Trophoblast cell (in vitro differentiated cells and primary cell): ENCODE measurements at regions not wholly inside any gene's neighbourhood (a gene's known extent, or its start where the extent isn't known, plus 50 kb on each side); places are given as distances from the start of the nearest gene placed in this dataset.

Experiments used
- DNase-seq, 2 donors: peaks; one replicate each; pipeline ENCODE4 v3.0.0-alpha.2; 2016
- H2AFZ ChIP-seq: 2 replicates; pipeline ENCODE4 v1.6.1; 2013; ENCODE audit warnings: low read length, moderate library complexity, mild to moderate bottlenecking; ENCODE audit not compliant: insufficient read depth, poor library complexity
- H2AK5ac ChIP-seq: 2 replicates; pipeline ENCODE4 v1.6.1; 2013; ENCODE audit warnings: mild to moderate bottlenecking, low read length
- H2BK120ac ChIP-seq: 2 replicates; pipeline ENCODE4 v1.6.1; 2013; ENCODE audit warnings: low read length, mild to moderate bottlenecking, moderate library complexity; ENCODE audit not compliant: insufficient read depth, poor library complexity
- H2BK12ac ChIP-seq: 2 replicates; pipeline ENCODE4 v1.6.1; 2013; ENCODE audit warnings: mild to moderate bottlenecking, low read length, moderate library complexity
- H2BK5ac ChIP-seq: 2 replicates; pipeline ENCODE4 v1.6.1; 2013; ENCODE audit warnings: low read length, low read depth, moderate library complexity, mild to moderate bottlenecking; ENCODE audit not compliant: poor library complexity
- H3K14ac ChIP-seq: 2 replicates; pipeline ENCODE4 v1.6.1; 2013; ENCODE audit warnings: mild to moderate bottlenecking, low read length
- H3K18ac ChIP-seq: 2 replicates; pipeline ENCODE4 v1.6.1; 2013; ENCODE audit warnings: mild to moderate bottlenecking, low read length
- H3K23ac ChIP-seq: 2 replicates; pipeline ENCODE4 v1.6.1; 2013; ENCODE audit warnings: low read length
- H3K27ac ChIP-seq: 2 replicates; pipeline ENCODE4 v1.5.1; 2013; ENCODE audit warnings: low read depth, mild to moderate bottlenecking, inconsistent platforms, low read length, moderate library complexity
- H3K27me3 ChIP-seq: 2 replicates; pipeline ENCODE4 v1.6.1; 2013; ENCODE audit warnings: inconsistent platforms, mild to moderate bottlenecking, low read length, moderate library complexity; ENCODE audit not compliant: insufficient read depth
- H3K36me3 ChIP-seq, 2 experiments: 1 replicate in 1 of 2; 2 replicates in 1 of 2; pipeline ENCODE4 v1.6.1; 2013; ENCODE audit warnings: low read length in 2 of 2, mild to moderate bottlenecking in 2 of 2, moderate library complexity in 1 of 2; ENCODE audit not compliant: insufficient read depth in 2 of 2, control insufficient read depth in 1 of 2
- H3K4ac ChIP-seq: 2 replicates; pipeline ENCODE4 v1.6.1; 2013; ENCODE audit warnings: low read depth, mild to moderate bottlenecking, low read length, moderate library complexity
- H3K4me1 ChIP-seq, 2 experiments: 1 replicate in 1 of 2; 2 replicates in 1 of 2; pipeline ENCODE4 v1.6.1; 2013; ENCODE audit warnings: low read length in 2 of 2, mild to moderate bottlenecking in 2 of 2, moderate library complexity in 1 of 2; ENCODE audit not compliant: insufficient read depth in 2 of 2, control insufficient read depth in 1 of 2
- H3K4me2 ChIP-seq: 2 replicates; pipeline ENCODE4 v1.6.1; 2013; ENCODE audit warnings: inconsistent platforms, mild to moderate bottlenecking, low read length, moderate library complexity
- H3K4me3 ChIP-seq: 2 replicates; pipeline ENCODE4 v1.5.1; 2013; ENCODE audit warnings: mild to moderate bottlenecking, low read depth, low read length, inconsistent platforms
- H3K79me1 ChIP-seq: one replicate; pipeline ENCODE4 v1.6.1; 2013; ENCODE audit warnings: low read length
- H3K79me2 ChIP-seq: 2 replicates; pipeline ENCODE4 v1.6.1; 2013; ENCODE audit warnings: low read length, mild to moderate bottlenecking; ENCODE audit not compliant: control insufficient read depth, insufficient read depth, poor library complexity
- H3K9ac ChIP-seq: 2 replicates; pipeline ENCODE4 v1.6.1; 2013; ENCODE audit warnings: mild to moderate bottlenecking, low read length
- H3K9me3 ChIP-seq: 2 replicates; pipeline ENCODE4 v1.6.1; 2013; ENCODE audit warnings: low read depth, mild to moderate bottlenecking, control low read depth, inconsistent platforms, low read length; ENCODE audit not compliant: insufficient read depth
- H4K12ac ChIP-seq: 2 replicates; pipeline ENCODE4 v1.6.1; 2013; ENCODE audit warnings: low read depth, mild to moderate bottlenecking, low read length, moderate library complexity
- H4K8ac ChIP-seq: 2 replicates; pipeline ENCODE4 v1.6.1; 2013; ENCODE audit warnings: low read depth, mild to moderate bottlenecking, low read length, moderate library complexity
- H4K91ac ChIP-seq: one replicate; pipeline ENCODE4 v1.6.1; 2013; ENCODE audit warnings: low read depth, mild to moderate bottlenecking, low read length, moderate library complexity
- WGBS: extraction: QIAGEN DNeasy Blood & Tissue Kit; methylation state at CpG from one replicate; pipeline ENCODE4 v1.1.7; 2013; ENCODE audit warnings: missing lambda C conversion rate; ENCODE audit not compliant: insufficient read length, insufficient coverage; ENCODE audit errors: extremely low coverage; 5-methylcytosine and 5-hydroxymethylcytosine counted together

DNA sequence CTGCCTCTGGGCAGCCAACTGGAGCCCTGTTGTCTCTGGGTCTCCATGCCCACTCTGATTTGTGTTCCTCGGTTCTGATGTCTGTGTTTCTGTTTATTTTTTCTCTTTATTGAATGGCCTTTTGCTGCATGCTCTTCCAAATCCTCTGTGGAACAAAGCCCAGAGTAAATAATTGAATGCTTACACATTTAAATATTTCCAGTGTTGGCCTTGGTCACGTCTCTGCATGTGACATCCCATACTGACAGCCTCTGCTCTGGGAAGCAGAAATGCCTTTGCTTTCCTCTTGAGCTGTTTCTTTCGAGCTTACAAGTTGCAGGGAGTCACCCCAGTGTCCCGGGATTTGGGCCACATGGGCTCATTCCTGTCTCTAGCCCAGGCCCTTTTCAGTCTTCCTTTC is 267.9 kb downstream of the PTPRU start:
- H4K91ac ChIP-seq = no peak overlapping the region
- no peak overlapping the region for H3K23ac ChIP-seq
- H3K4me3 ChIP-seq = no peak overlapping the region
- H3K9ac ChIP-seq = no peak overlapping the region
- H3K4me2 ChIP-seq = no peak overlapping the region
- no peak overlapping the region for H4K8ac ChIP-seq
- H3K4ac ChIP-seq = no peak overlapping the region
- H3K79me2 ChIP-seq = no peaks in the 10 kb centered on the region
- H2BK12ac ChIP-seq = no peak overlapping the region
- H2AK5ac ChIP-seq = no peak overlapping the region
- H3K27me3 ChIP-seq = no peaks in the 10 kb centered on the region
- H2BK5ac ChIP-seq = no peak overlapping the region
- H3K27ac ChIP-seq = no peak overlapping the region
- H2AFZ ChIP-seq = no peak overlapping the region
- H4K12ac ChIP-seq = no peak overlapping the region
- H3K4me1 ChIP-seq = no peaks in the 10 kb centered on the region
- H3K14ac ChIP-seq = no peak overlapping the region
- no peaks in the 10 kb centered on the region for H3K79me1 ChIP-seq
- no peaks in the 10 kb centered on the region for H3K36me3 ChIP-seq
- H3K18ac ChIP-seq = no peak overlapping the region
- no CpG with 5 or more reads among the region's 4 CpGs for WGBS
- peaks cover 4% of the 10 kb centered on the region for H3K9me3 ChIP-seq
- DNase-seq = no peak
- H2BK120ac ChIP-seq = no peak overlapping the region

DNA sequence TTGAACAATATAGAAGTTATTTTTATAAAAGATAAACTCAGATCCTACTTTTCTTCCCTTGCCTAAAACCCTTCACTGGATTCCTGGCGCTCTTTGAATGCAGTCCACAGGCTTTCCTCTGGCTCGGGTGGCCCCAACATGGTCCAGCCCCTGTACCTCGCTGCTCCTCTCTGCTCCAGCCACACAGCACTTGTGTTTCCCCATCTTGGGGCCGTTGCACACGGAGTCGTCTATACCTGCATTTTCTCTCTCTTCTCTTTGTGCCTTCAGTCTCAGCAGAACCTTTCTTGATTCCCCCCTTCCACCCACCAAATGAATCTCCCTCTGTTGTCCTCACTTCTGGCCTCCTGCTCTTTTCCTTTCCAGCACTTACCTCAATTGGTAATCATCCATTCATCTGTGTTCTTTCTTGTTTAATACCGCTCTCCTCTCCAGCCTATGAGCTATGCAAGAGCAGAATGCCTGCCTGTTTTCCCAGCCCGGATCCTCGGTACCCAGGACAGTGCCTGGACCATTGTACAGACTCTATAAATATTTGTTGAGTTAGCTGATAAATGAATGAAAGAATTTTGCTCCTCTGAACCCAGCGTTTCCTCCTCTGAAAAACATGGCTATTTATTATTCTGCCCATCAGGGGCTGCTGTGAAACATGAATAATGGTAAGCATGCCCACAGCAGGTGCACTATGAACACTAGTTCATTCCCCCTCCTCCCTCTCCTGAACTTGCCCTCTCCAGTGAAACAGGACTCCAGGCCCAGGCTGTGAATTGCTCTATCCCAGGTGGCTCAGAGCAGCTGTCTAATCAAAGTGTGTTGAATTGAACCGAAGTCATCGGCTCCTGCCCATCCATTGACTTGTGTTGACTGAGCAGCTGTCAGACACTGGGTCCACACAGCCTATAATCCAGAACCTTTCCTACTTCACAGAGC is 266.9 kb downstream of the PTPRU start:
- no CpG with 5 or more reads among the region's 12 CpGs for WGBS

DNA sequence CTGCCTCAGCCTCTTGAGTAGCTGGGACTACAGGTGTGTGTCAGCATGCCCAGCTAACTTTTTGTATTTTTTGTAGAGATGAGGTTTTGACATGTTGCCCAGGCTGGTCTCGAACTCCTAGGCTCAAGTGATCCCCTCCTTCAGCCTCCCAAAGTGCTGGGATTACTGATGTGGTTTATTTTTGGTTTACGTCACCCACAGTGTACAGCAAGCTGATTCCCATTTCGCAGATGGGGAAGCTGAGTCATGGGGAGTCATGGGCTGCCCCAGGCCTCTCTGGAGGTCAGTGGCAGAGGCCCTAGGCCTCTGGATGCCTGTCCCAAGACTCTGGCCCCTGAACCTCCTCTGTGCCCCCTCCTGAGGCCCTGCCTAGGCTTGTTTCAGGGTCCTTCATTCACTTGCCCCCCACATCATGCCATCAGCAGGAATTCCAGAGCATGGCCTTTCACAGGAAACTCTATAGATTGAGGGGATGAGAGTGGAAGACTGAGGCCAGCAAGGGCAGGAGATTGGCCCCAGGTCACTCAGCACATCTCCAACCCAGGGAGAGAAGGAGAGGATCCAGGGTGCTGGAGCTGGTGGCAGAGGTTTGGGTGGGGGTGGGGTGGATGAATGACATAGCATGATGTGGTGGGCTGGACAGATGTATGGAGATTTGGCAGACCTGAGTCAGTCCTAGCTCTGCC is 266.0 kb downstream of the PTPRU start:
- no peak overlapping the region for H3K18ac ChIP-seq
- no peak overlapping the region for H4K91ac ChIP-seq
- no peak overlapping the region for H3K23ac ChIP-seq
- no peak overlapping the region for H3K4me3 ChIP-seq
- no peak overlapping the region for H2AFZ ChIP-seq
- H3K9me3 ChIP-seq = peaks cover 4% of the 10 kb centered on the region
- H3K27me3 ChIP-seq = no peaks in the 10 kb centered on the region
- no peaks in the 10 kb centered on the region for H3K79me1 ChIP-seq
- H3K27ac ChIP-seq = no peak overlapping the region
- H2BK12ac ChIP-seq = no peak overlapping the region
- DNase-seq = no peak
- no peaks in the 10 kb centered on the region for H3K79me2 ChIP-seq
- H3K14ac ChIP-seq = no peak overlapping the region
- no peak overlapping the region for H3K9ac ChIP-seq
- H3K4me1 ChIP-seq = no peaks in the 10 kb centered on the region
- H3K36me3 ChIP-seq = no peaks in the 10 kb centered on the region
- no peak overlapping the region for H4K8ac ChIP-seq
- no peak overlapping the region for H3K4me2 ChIP-seq
- H2BK120ac ChIP-seq = no peak overlapping the region
- no peak overlapping the region for H3K4ac ChIP-seq
- H4K12ac ChIP-seq = no peak overlapping the region
- H2BK5ac ChIP-seq = no peak overlapping the region
- H2AK5ac ChIP-seq = no peak overlapping the region
- WGBS = no CpG with 5 or more reads among the region's 3 CpGs

More for the DNA sequence above, 266.9 kb downstream of the PTPRU start:
- Histone ChIP-seq H3K23ac (no peak overlapping the region), H3K9ac (no peak overlapping the region), H2BK12ac (no peak overlapping the region), H3K79me1 (no peaks in the 10 kb centered on the region), H3K9me3 (peaks cover 4% of the 10 kb centered on the region), H2AFZ (no peak overlapping the region), H3K27ac (no peak overlapping the region), H3K4ac (no peak overlapping the region), H4K8ac (no peak overlapping the region), H4K12ac (no peak overlapping the region), H3K36me3 (no peaks in the 10 kb centered on the region), H2BK5ac (no peak overlapping the region), H4K91ac (no peak overlapping the region), H2AK5ac (no peak overlapping the region), H3K4me3 (no peak overlapping the region), H3K14ac (no peak overlapping the region), H3K4me1 (no peaks in the 10 kb centered on the region), H2BK120ac (no peak overlapping the region), H3K4me2 (no peak overlapping the region), H3K18ac (no peak overlapping the region), H3K79me2 (no peaks in the 10 kb centered on the region), H3K27me3 (no peaks in the 10 kb centered on the region)
- no peak for DNase-seq

DNA sequence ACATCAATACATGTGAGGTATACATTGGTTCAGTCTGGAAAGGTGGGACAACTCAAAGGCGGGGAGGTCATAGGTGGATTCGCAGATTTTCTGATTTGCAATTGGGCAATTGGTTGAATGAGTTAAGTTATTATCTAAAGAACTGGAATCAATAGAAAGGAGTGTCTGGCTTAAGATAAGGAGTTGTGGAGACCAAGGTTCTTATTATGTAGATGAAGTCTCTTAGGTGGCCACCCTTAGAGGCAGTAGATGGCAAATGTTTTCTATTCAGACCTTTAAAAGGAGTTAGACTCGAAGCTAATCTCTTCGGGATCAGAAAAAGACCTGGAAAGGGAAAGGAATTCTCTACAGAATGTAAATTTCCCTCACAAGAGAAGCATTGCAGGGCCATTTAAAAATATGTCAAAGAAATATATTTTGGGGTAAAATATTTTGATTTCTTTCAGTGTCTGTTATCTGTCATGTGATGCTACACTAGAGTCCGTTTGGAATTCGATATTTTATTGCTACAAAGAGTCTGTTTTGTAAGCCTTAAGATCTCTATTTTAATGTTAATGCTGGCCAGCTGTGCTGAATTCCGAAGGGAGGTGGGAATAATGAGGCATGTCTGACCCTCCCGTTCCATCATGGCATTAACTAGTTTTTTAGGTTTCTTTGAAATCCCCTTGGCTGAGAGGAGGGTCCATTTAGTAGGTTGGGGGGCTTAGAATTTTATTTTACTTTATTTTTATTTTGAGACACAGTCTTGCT is 265.1 kb downstream of the PTPRU start:
- Histone ChIP-seq H3K27me3 (no peaks in the 10 kb centered on the region), H4K12ac (no peak overlapping the region), H2AFZ (no peak overlapping the region), H3K79me2 (no peaks in the 10 kb centered on the region), H4K91ac (no peak overlapping the region), H3K4me1 (no peaks in the 10 kb centered on the region), H3K79me1 (no peaks in the 10 kb centered on the region), H2BK120ac (no peak overlapping the region), H3K9me3 (peaks cover 4% of the 10 kb centered on the region), H4K8ac (no peak overlapping the region), H2AK5ac (no peak overlapping the region), H2BK5ac (no peak overlapping the region), H3K27ac (no peak overlapping the region), H3K14ac (no peak overlapping the region), H3K18ac (no peak overlapping the region), H3K4ac (no peak overlapping the region), H2BK12ac (no peak overlapping the region), H3K4me2 (no peak overlapping the region), H3K36me3 (no peaks in the 10 kb centered on the region), H3K4me3 (no peak overlapping the region), H3K23ac (no peak overlapping the region), H3K9ac (no peak overlapping the region)
- no CpG with 5 or more reads among the region's 8 CpGs for WGBS
- DNase-seq = no peak
